GM19043 (cell line): ENCODE measurements at regions not wholly inside any gene's neighbourhood (a gene's known extent, or its start where the extent isn't known, plus 50 kb on each side); places are given as distances from the start of the nearest gene placed in this dataset.
"Not testable (repeated sequence)": the region's sequence is repeated elsewhere in the genome, so short reads cannot be mapped to it uniquely, and the experiment has no call there.

ENCODE experiments used
- ATAC-seq: cut with Tn5 transposase; IDR thresholded peaks from one replicate; pipeline ENCODE4 v1.9.1; 2021; ENCODE audit warnings: low read depth; ENCODE audit not compliant: unreplicated experiment

DNA sequence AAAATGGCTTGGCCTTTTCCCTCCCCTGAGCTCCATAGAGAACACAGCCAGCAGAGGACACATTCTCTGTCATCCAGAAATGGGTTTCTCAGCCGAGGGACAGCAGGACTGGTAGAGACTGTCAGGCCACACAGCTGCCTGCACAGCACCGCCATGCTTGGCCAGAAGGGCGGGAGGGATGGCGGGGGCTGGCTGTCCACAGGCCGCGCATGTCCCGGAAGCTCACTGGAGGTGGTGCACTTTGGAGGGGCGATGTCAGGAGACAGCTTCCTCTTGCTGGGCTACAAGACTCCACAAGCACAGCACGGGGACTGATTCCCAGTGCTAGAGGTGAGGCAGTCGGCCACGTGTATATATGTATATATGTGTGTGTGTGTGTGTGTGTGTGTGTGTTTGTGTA lies 125.3 kb downstream of the GOLGA6L4 start:
- not testable (repeated sequence) for ATAC-seq

DNA sequence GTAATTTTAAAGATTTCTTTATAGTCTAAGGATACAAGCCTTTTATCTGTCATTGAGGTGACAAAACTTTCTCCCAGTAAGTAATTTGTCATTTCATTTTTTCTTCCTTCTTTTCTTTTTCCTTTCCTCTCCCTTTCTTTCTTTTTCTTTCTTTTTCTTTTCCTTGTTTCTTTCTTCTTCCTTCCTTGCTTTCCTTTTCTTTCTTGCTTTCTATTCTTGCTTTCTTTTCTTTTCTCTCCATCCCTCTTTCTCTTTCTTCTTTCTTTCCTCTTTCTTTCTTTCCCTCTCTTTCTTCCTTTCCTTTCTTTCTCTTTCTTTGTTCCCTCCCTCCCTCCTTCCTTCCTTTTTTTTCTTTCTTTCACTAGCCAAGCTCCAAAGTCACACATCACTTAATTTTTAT lies 148.8 kb downstream of the GOLGA6L4 start:
- not testable (repeated sequence) for ATAC-seq

DNA sequence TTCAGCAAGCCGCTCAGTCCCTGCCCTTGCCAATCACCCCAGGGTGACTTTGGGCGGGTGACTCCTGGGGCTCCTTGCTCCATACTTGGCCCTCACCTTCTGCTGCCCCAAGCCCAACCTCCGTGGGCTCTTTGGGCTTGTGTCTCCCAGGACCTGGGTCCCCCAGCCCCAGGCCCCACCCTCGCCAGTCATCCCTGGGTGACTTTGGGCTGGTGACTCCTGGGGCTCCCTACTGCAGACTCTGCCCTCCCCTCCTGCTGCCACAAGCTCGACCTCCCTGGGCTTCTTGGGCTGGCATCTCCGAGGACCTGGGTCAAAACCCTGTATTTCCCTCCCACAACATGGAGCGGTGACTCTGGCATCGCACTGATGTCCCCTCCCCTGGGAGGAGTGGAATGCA lies 151.5 kb downstream of the GOLGA6L4 start:
- ATAC-seq, result no peak

DNA sequence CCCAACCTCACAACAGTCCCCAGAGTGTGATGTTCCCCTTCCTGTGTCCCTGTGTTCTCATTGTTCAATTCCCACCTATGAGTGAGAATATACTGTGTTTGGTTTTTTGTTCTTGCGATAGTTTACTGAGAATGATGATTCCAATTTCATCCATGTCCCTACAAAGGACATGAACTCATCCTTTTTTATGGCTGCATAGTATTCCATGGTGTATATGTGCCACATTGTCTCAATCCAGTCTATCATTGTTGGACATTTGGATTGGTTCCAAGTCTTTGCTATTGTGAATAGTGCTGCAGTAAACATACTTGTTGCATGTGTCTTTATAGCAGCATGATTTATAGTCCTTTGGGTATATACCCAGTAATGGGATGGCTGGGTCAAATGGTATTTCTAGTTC lies 152.6 kb downstream of the GOLGA6L4 start:
- ATAC-seq, result not testable (repeated sequence)

DNA sequence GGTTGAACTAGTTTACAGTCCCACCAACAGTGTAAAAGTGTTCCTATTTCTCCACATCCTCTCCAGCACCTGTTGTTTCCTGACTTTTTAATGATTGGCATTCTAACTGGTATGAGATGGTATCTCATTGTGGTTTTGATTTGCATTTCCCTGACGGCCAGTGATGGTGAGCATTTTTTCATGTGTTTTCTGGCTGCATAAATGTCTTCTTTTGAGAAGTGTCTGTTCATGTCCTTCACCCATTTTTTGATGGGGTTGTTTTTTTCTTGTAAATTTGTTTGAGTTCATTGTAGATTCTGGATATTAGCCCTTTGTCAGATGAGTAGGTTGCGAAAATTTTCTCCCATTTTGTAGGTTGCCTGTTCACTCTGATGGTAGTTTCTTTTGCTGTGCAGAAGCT lies 153.1 kb downstream of the GOLGA6L4 start:
- ATAC-seq, result not testable (repeated sequence)

DNA sequence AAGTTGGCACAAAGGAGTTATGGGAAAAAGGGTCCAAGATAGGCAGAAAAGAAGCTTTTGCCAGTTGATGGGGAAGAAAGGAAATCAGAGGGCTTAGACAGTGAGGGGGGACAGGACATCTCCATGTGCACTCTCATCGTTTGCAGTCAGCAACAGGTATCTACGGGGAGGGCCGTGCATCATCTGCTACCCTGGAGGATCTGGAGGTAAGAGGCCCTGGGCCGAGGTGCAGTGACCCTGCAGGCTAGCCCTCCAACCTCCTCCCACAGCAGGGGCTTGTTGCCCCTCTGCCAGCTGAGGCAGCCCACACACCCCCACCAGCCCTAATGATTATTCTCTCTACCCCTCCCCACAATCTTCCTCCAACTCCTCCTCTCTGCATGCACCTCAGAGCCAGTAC lies 154.8 kb downstream of the GOLGA6L4 start:
- not testable (repeated sequence) for ATAC-seq

DNA sequence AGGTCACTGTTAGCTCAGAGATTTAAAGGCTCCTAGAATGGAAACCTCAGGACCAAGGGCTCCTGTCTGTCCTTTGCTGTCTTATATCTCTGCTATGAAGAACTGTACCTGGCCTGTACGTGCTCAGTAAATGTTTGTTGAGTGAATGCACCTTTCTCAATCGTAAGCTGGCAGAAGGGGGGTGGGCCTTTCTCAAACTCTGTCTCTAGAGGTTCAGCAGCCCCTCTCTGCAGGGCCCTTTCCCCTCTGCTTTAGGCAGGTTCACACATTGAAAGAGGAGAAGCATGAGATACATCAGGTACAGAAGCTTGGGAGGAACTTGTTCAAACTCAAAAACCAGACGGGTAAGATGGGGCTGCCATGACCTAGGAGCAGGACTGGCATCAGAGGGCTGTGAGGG lies 155.6 kb downstream of the GOLGA6L4 start:
- ATAC-seq, result no peak

DNA sequence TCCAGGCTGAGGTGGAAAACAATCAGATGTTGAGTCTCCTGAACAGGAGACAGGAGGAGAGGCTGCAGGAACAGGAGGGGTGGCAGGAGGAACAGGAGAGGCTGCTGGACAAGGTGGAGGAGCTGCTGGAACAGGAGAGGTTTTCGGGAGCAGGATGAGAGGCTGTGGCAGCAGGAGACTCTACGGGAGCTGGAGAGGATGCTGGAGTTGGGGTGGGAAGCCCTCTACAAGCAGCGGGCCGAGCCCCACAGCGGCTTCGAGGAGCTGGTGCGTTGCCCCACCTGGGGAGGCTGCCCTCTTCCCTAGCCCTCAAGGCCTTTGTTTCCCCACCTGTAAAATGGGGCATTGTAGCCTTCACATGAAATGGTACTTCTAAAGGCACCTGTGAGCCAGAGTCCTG lies 156.4 kb downstream of the GOLGA6L4 start:
- ATAC-seq, result not testable (repeated sequence)

DNA sequence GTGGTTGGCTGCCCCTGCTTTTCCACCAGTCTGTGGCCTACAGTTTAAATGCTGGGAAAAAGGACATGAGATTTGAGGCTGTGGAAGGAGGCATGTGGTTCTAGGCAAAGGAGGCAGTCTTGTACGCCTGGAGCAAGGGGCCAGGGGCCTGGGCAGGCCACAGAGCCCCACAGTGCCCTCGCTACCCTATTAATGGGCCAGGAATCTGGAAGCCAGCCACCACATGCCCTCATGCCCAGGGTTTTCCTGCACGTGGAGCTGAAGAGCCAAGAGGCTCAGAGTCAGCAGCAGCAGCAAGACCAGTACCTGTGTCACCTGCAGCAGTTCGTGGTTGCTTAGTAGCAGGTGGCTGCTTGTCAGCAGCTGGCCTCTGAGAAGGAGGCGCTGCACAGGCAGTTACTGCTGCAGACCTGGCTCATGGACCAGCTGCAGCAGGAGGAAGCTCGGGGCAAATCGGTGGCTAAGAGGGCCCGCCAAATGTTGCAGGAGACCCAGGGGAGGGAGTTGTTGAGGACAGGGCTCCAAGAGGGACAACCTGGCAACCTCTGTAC lies 157.9 kb downstream of the GOLGA6L4 start:
- ATAC-seq, result not testable (repeated sequence)

DNA sequence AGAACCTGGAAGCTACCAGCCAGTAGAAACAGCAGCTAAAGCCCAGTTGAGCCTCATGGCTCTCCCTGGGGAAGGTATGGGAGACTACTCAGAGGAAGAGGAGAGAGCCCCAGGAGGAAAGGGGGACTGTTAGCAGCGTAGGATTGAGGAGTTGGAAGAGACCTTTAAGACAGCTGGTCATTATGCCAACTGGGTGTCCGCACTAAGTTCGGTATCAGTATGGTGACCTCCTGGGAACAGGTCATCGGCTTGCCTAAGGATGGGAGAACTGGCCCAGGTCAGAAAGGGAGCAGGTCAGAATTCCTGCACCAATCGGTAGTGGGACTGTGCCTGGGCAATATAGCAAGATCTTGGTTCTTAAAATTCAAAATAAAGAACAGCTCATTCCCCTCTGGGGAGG lies 158.4 kb downstream of the GOLGA6L4 start:
- ATAC-seq, result not testable (repeated sequence)

DNA sequence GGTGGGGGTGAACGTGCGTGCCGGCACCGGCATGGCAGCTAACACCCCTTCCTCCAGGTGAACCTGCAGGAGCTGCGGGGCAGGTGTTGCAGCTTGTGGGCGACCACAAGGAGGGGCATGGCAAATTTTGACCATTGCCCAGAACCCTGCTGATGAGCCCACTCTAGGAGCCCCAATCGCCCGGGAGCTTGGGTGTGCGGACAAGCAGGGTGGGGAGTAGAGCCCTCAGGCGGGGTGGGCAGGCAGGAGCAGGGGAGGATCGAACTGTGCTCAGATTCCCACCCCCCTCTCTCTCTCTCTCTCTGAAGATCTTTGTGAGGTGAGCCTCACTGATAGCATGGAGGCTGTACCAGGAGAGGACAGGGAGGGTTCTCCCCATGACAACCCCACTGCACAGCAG lies 159.8 kb downstream of the GOLGA6L4 start:
- not testable (repeated sequence) for ATAC-seq

DNA sequence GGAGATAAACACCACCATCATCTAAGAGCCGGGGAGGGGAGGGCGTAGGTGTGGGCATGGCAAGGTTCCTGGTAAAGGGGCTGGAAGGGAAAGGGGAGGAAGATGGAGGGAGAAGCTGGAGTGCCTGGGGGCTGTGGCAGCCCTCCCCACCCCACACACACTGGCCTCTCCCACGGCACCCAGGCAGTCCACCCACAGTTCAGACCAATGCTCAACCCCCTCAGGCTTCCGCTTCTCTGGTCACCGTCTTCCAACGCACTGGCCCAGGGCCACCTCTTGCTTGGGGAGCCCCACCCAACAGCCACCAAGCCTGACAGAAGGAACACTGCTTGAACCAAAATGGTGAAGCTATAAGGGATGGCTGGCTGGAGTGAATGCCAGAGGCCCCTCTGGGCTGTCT lies 160.3 kb downstream of the GOLGA6L4 start:
- ATAC-seq, result not testable (repeated sequence)

DNA sequence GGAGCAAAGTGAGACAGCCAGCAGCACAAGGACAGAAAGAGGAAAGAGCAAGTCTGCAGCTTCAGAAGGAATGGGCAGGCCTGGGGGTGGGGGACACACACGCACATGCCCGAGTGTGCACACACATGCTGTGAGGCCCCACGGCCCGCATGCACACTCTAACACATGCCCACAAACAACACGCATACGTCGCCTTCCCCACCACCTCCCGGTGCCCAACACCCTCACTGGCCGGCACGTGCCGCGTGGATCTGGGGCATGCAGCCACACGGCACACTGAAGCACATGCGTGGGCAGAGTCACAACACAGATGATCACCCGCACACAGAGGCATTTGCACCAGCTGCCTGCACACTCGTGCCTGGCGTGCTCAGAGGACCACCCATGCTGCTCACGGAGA lies 161.5 kb downstream of the GOLGA6L4 start:
- ATAC-seq, result not testable (repeated sequence)

DNA sequence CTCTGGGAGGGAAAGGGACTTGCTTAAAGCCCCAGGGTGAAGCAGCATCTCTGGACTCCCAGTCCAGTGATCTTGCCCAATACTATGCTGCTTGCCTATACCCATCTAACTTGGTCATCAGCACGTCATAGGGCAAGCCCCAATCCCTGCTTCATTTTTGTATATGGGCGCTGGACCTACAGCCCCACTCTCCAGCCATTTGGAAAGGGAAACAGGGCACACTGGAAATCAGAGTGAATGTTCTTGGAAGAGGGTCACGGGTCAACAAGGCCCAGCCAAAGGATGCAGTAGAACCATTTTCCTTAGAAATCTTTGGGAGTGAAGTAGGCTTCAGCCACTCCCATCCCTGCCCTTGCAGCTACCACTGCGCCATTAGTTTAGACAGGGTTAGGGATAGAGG lies 162.5 kb downstream of the GOLGA6L4 start:
- not testable (repeated sequence) for ATAC-seq

DNA sequence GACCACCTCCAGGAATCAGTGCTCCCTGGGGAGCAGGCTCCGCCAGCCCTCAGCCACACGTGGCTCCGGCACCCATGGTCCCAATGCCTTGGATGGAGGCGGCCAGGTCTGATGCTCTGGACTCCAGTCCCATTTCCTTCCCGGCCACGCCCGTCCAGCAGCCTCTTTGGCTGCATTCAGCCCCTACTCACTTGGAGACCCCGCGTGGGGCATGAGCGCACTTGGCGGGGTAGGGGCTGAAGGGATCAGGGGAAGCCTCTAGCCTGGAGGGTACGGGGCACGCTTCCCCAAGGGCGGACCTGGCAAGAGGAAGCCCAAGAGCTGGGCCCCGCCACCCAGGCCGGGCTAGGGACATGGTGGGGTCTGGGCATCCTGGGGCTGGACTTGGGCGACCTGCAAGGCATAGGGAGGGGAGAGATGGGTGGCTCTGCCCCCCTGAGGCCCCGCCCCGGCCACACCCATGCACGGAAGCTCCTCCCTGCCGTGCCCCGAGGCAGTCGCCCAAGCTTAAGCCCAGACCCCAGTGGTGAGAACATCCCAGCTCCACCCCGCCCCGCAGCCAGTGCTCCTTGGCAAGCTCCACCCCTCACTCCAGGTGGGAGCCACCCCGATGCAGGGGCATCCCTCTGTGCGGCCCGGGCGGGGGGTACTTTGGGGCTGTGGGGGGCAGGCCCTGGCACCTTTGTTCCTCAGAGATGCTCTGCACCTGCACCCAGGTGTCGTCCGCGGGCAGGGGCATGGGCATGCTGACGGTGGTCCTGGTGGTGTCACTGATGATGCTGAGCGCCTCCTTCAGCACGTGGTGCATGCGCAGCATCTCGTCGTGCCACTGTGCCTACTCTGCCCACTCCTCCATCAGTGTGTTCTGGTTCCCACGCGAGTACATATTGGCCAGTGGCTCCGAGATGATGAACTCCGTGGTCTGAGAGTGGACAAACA lies 163.5 kb downstream of the GOLGA6L4 start:
- ATAC-seq, result no peak

DNA sequence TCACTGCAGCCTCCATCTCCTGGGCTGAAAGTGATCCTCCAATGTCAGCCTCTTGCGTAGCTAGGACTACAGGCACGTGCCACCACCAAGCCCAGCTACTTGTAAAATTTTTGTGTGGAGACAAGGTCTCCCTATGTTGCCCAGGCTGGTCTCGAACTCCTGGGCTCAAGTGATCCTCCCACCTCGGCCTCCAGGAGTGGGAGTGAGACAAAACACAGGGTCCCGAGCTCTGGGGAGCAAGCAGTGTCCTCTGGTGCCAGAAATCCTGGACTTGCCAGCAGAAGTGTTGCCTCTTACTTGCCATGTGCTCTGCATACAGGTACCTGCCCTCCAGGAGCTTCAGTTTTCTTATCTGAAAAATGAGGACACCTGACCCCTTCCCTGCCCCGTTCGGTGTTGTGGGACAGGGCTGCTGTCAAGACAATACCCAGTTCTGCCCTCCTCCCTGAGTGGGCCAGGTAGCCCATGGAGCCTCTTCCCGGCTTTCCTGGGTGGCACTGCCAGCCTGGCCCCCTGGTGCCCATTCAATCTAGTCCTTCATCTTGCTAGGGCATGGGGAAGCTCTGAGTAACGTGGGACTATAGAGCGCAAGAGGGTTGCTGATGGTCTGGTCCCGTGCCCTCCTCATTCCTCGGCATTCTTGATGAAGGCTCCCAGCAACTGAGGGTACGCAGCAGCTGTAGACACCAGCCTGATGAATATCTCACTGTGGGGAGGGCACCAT lies 164.6 kb downstream of the GOLGA6L4 start:
- ATAC-seq, result no peak

DNA sequence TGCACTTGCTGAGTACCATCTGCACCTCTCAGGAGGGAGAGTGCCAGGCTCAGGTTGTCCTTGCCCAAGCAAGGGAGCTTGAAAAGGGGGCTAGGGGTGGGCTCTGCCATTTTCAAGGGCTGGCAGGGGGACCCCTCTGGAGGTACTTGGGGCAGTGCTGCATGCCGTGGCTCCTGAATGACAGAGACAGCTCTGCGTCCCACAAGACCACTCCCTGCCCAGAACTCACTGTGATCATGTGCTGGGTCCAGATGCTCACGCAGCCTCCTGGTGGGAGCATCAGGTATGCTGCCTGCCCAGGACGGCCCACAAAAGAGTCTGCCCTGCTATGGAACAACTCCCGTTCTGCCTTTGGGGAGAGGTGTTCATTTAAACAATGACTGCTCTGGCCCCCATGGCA lies 165.2 kb downstream of the GOLGA6L4 start:
- ATAC-seq, result no peak

DNA sequence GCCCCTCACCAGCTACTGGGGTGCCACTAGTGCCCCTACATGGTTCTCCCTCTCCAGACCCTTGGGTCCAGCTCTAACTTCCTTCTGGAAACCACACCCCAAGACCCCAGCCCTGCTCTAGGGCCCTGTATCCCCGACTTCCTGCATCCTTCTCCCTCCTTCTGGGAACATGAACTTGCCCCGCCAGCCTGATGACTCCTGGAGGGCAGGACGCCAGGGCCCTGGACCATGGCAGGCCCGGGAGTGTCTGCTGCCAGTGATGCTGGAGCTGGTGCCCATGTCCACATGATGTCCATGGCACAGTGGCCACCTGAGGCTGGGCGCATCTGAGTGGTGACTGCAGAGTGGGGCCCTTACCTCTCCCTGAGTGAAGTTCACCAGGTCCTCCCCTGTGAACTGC lies 165.9 kb downstream of the GOLGA6L4 start:
- not testable (repeated sequence) for ATAC-seq

DNA sequence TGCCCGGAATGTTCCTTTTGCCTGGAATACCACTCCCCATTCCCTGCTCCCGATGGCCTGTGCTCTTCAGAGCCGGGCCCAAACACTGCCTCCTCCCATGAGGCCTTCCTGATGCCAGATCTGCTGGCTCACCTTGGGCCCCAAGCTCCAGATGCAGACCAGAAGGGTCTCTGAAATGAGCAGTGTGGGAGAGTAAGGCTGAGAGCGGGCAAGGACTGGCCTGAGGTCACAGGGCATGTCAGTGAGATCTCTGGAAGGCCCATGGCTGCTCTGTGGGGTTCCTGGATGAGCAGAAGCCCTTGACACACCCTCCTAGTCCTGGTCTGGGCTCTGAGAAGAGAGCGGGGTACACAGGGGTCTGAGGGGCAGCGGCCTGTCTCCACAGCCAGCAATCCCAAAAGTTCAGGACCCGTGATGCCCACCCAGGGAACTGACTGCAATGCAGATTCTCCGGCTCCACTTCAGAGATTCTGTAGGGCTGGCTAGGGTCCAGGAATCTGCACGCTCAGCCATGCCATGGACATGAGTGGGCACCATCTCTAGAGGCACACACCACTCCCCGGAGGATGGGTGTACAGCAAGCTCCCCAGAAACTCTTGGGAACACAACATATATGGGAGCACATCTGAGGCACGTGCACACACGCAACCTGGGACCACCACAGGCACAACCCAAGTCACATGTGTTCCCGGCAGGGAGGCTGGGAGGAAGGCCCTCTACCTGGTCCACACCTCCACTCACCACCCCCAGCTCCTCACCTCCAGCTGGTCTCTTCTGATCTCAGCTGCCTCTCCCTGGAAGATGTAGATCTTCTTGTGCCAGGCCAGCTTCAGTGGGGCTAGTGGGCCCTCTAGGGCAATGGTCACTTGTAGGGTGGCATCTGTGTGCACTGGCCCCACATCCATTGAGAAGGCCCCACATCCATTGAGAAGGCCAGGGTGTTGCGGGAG lies 166.6 kb downstream of the GOLGA6L4 start:
- ATAC-seq, result not testable (repeated sequence)
